ENCODE measurements at regions not wholly inside any gene's neighbourhood (a gene's known extent, or its start where the extent isn't known, plus 50 kb on each side); places are given as distances from the start of the nearest gene placed in this dataset.

DNA sequence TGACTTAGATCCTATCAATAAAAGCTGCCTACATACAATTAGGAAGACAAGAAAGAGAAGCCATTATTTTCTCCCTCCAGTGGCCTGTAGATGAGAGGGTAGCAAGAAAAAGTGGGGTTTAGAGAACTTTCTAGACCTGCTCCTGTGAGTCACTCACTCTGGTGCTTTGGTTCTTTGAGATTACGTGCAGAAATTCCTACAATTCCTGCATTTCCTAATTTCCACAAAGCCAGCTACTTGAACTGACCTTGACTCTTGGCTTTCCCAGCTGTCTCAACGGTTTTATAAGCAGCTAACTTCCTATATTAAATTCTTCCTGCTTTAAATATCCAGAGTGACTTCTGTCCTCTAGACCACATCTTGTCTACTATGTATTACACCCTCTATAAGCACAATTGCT is 899.5 kb upstream of the KLHL29 start:
- H3K4me1 ChIP-seq, result no peaks in the 10 kb centered on the region

DNA sequence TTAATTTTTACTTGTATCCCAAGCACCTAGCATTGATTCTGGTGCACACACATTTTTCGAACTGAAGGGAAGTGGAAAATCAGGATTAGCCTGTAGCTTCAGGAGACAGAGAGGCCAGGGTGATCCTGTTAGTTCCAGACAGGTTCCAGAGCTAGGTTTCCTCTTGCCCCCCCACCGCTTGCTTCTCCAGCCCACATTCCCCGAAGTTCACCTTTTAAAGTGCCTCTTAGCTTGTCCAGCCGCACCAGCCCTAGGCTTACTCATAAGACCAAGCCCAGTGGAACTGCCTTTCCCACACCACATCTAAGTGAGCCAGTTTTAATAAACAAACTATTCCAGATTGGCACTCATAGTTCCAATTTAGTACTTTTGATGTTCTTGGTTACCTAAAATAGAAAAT is 898.6 kb upstream of the KLHL29 start:
- Histone ChIP-seq H3K4me1 (no peaks in the 10 kb centered on the region), H3K4me3 (no peak overlapping the region), H3K4me2 (no peak overlapping the region), H3K27ac (no peak overlapping the region), H4K20me1 (no peaks in the 10 kb centered on the region), H3K9me3 (peaks cover 3% of the 10 kb centered on the region; the same call in 1 of the 2 replicates), H3K36me3 (no peaks in the 10 kb centered on the region), H3K9ac (no peak overlapping the region), H3K27me3 (no peaks in the 10 kb centered on the region)
- no peak for TF ChIP-seq Cebpa-rat (IDR thresholded peaks at IDR 0.05)

More for the DNA sequence above, 899.5 kb upstream of the KLHL29 start:
- no peaks in the 10 kb centered on the region for H3K36me3 ChIP-seq
- peaks cover 3% of the 10 kb centered on the region; the same call in 1 of the 2 replicates for H3K9me3 ChIP-seq
- no peak overlapping the region for H3K27ac ChIP-seq
- no peak for TF ChIP-seq Cebpa-rat (IDR thresholded peaks at IDR 0.05)
- H4K20me1 ChIP-seq, result no peaks in the 10 kb centered on the region
- no peak overlapping the region for H3K9ac ChIP-seq
- H3K4me2 ChIP-seq, result no peak overlapping the region
- H3K4me3 ChIP-seq, result no peak overlapping the region
- no peaks in the 10 kb centered on the region for H3K27me3 ChIP-seq

DNA sequence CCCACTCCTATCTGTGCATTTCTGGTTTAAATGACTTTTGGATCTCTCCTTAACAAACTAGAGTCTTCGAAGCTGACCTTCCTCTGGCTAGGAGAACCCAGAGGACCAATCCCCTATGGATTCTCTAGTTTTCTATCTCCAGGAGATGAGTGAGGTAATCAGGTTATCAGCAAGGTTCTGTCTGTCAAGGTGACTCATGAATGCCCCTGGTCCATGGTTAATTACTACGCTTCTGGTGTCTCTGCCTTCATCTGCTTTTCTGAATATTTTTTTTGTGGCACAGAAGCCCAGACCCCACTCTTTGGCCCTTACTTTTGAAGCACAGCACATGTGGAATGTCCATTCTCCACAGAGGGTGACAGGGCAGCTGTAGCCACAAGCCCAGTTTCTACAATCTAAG is 897.9 kb upstream of the KLHL29 start:
- no peak for TF ChIP-seq Cebpa-rat (IDR thresholded peaks at IDR 0.05)
- Histone ChIP-seq H3K4me3 (no peak overlapping the region), H3K36me3 (no peaks in the 10 kb centered on the region), H3K27ac (no peak overlapping the region), H4K20me1 (no peaks in the 10 kb centered on the region), H3K9ac (no peak overlapping the region), H3K27me3 (no peaks in the 10 kb centered on the region), H3K9me3 (peaks cover 3% of the 10 kb centered on the region; the same call in 1 of the 2 replicates), H3K4me1 (no peaks in the 10 kb centered on the region), H3K4me2 (no peak overlapping the region)

DNA sequence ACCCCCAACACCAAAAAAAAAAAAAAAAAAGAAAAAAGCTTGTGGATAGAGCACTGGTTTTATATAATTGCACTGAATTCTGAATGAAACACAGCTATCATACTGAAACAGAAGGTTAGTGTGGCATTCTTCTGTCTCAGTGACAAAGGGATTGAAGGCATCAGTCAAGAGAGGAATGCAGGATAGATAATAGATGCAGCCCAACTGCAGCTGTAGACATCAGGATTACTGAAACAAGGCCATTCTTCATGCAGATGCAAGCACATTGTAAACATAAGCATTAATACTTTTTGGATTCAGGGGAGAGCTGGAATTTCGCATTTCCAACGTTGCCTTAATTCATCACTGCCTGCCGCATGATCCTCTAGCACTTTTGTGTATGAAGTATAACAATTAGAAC is 897.4 kb upstream of the KLHL29 start:
- Histone ChIP-seq H3K27me3 (no peaks in the 10 kb centered on the region), H3K9ac (no peak overlapping the region), H3K27ac (no peak overlapping the region), H3K4me1 (no peaks in the 10 kb centered on the region), H4K20me1 (no peaks in the 10 kb centered on the region), H3K36me3 (no peaks in the 10 kb centered on the region), H3K4me2 (no peak overlapping the region), H3K4me3 (no peak overlapping the region), H3K9me3 (peaks cover 3% of the 10 kb centered on the region; the same call in 1 of the 2 replicates)
- no peak for TF ChIP-seq Cebpa-rat (IDR thresholded peaks at IDR 0.05)

DNA sequence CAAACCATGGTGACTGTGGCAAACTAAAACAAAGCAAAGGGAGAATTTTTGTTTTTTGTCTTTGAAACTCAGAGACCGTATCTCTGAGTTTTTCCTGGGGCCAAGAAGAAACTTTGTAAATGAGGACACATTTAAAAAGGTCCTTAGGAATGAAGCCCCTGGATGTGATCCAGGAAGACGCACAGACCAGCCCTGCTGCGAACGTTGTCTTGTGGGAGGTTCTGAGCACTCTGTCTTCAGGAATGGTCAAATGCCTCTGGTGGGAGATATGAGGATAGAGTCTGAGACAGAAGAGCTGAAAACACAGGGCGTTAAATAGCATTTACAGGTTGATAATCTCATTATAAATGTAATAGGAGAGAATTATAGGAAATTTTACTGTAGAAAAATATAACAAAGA is 893.5 kb upstream of the KLHL29 start:
- Histone ChIP-seq H3K27me3 (no peaks in the 10 kb centered on the region), H4K20me1 (no peaks in the 10 kb centered on the region), H3K9ac (no peak overlapping the region), H3K27ac (no peak overlapping the region), H3K4me2 (no peak overlapping the region), H3K36me3 (no peaks in the 10 kb centered on the region), H3K9me3 (peaks cover 3% of the 10 kb centered on the region; the same call in 1 of the 2 replicates), H3K4me3 (no peak overlapping the region), H3K4me1 (no peaks in the 10 kb centered on the region)
- no peak for TF ChIP-seq Cebpa-rat (IDR thresholded peaks at IDR 0.05)

DNA sequence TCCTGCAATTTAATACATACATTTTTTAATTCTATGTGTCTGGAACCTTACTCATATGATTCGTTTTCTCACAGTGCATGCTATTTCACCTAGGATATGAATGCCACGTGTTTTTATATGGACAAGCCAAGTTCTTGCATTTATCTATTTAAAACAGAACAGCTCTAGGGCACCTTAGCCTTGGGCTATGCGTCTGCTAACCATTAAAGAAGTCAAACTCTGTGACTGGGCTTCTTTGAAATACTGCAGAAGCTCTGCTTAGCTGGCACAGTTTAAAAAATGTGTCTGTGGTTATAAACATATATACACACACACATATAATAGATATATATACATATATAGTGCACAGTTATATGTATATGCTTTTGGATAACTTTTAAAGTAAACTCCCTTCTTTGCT is 890.8 kb upstream of the KLHL29 start:
- Histone ChIP-seq H3K4me1 (no peaks in the 10 kb centered on the region), H3K4me3 (no peak overlapping the region), H3K9ac (no peak overlapping the region), H3K27me3 (no peaks in the 10 kb centered on the region), H3K9me3 (peaks cover 12% of the 10 kb centered on the region), H4K20me1 (no peaks in the 10 kb centered on the region), H3K27ac (no peak overlapping the region), H3K4me2 (no peak overlapping the region), H3K36me3 (no peaks in the 10 kb centered on the region)
- no peak for TF ChIP-seq Cebpa-rat (IDR thresholded peaks at IDR 0.05)

DNA sequence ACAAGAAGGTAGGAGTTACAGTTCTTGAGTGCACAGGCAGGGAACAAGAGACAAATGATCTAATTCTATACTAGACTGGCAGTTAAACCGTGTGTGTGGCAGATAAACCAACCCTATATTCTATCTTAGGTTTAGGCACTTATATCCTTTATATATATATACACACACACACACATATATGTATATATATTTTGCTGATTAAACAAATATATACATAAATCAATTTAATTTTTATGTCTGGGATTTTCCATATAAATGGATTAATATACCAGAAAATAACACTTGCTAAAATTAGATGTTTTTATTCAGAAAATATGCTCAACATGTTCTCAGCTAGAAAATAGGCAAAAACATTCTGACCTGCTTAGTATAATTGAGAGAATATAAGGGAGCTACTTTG is 887.9 kb upstream of the KLHL29 start:
- H3K27me3 ChIP-seq, result no peaks in the 10 kb centered on the region
- no peak overlapping the region for H3K27ac ChIP-seq
- no peaks in the 10 kb centered on the region for H3K36me3 ChIP-seq
- no peak for TF ChIP-seq Cebpa-rat (IDR thresholded peaks at IDR 0.05)
- H3K4me2 ChIP-seq, result no peak overlapping the region
- no peaks in the 10 kb centered on the region for H3K4me1 ChIP-seq
- no peak overlapping the region for H3K9ac ChIP-seq
- no peak overlapping the region for H3K4me3 ChIP-seq
- no peaks in the 10 kb centered on the region for H4K20me1 ChIP-seq
- H3K9me3 ChIP-seq, result peaks cover 9% of the 10 kb centered on the region

DNA sequence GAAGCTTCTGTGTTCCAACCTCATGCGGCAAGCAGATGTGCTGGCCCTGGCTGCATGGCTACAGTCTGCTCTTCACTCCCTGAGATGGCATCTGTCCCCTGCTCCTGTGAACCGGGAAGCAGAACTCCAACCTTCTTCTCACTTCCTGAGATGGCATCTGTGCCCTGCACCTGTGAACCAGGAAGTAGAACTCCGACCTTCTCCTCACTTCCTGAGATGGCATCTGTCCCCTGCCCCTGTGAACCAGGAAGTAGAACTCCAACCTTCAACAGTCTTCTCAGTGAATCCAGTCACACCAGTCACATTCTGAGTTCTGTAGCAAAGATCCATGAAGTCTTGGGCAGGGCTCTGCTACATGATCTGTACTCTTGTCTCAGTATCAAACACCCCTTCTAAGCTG is 887.2 kb upstream of the KLHL29 start:
- no peak for TF ChIP-seq Cebpa-rat (IDR thresholded peaks at IDR 0.05)
- Histone ChIP-seq H3K27ac (no peak overlapping the region), H3K4me3 (no peak overlapping the region), H3K4me2 (no peak overlapping the region), H3K9me3 (peaks cover 9% of the 10 kb centered on the region), H3K36me3 (no peaks in the 10 kb centered on the region), H4K20me1 (no peaks in the 10 kb centered on the region), H3K4me1 (no peaks in the 10 kb centered on the region), H3K27me3 (no peaks in the 10 kb centered on the region), H3K9ac (no peak overlapping the region)

DNA sequence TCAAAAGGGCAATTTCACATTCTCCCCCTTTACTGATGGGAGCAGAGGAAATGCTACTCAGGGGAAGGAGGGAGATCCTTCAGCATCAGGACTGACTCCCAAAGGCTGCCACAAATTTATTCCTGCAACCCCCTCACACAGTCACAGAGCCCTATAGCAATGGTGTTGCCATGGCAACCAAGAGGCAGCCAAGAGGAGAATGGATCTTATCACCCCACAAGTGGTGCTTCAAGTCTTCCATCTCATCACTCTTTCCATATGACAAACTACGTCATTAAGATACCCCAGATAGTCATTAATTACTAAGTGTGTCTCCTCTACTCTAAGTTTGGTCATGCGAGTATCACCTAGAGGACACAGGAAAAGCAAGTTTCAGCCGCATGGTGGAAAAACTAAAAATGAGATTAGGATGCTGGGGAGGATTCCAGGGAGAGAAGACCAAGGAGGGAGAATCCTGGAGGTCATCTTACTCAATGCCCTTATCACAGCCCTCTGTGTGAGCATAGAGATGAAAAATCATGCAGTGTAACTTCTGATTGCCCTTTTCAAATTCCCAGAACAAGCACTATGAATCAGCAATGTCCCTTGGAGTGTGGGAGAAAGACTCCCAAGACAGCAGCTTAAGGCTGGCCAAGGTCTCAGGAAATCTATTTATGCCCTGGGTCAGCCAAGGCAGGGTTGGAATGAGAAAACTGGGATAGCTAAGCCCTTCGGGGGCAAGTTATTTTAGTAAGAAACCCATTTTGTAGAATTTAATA is 885.7 kb upstream of the KLHL29 start:
- no peak overlapping the region for H3K4me3 ChIP-seq
- H3K27me3 ChIP-seq, result no peaks in the 10 kb centered on the region
- H3K27ac ChIP-seq, result no peak overlapping the region
- H3K9me3 ChIP-seq, result peaks cover 9% of the 10 kb centered on the region
- no peaks in the 10 kb centered on the region for H3K36me3 ChIP-seq
- no peaks in the 10 kb centered on the region for H3K4me1 ChIP-seq
- H3K9ac ChIP-seq, result no peak overlapping the region
- no peak overlapping the region for H3K4me2 ChIP-seq
- no peak for TF ChIP-seq Cebpa-rat (IDR thresholded peaks at IDR 0.05)
- no peaks in the 10 kb centered on the region for H4K20me1 ChIP-seq

DNA sequence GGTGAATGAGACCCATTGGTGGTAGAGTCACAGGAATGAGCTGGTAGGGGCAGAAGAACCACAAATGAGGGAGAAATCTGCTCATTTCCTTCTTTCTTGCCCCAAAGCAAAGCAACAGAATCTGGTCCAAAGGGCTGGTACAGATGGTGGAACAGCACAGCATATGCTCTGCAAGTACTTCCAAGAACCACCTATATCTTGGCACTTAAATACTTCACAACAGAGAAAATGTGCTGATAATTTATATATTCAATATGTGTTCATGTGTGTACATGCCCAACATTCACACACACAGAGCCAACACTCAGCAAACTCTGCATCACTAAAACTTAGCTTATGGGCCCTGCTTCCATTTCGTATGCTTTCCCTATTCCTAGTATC is 884.4 kb upstream of the KLHL29 start:
- no peak overlapping the region for H3K27ac ChIP-seq
- H3K4me1 ChIP-seq, result no peaks in the 10 kb centered on the region
- no peak overlapping the region for H3K4me2 ChIP-seq
- no peaks in the 10 kb centered on the region for H3K36me3 ChIP-seq
- no peaks in the 10 kb centered on the region for H4K20me1 ChIP-seq
- peaks cover 9% of the 10 kb centered on the region for H3K9me3 ChIP-seq
- no peak for TF ChIP-seq Cebpa-rat (IDR thresholded peaks at IDR 0.05)
- H3K9ac ChIP-seq, result no peak overlapping the region
- H3K27me3 ChIP-seq, result no peaks in the 10 kb centered on the region
- H3K4me3 ChIP-seq, result no peak overlapping the region

DNA sequence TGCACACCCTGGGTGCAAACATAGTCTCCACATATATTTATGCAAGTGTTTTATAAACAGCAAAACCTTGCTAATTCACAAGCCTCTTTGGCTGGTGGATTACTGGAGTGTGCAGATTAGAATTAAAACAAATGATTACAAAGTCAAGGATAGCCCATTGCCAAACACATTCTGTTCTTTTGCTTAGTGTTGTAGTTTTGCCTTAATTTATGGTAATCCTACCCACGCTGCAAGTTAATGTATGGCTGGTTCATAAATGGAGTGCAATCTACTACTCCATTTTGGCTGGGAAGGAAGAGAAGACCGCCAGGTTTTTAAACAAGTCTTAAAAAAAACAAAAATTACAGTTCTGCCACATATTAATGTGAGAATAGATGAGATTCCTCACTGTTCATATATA is 883.1 kb upstream of the KLHL29 start:
- no peaks in the 10 kb centered on the region for H3K27me3 ChIP-seq
- no peaks in the 10 kb centered on the region for H3K4me1 ChIP-seq
- no peak overlapping the region for H3K4me3 ChIP-seq
- H3K27ac ChIP-seq, result no peak overlapping the region
- no peak overlapping the region for H3K4me2 ChIP-seq
- peaks cover 9% of the 10 kb centered on the region for H3K9me3 ChIP-seq
- H4K20me1 ChIP-seq, result no peaks in the 10 kb centered on the region
- TF ChIP-seq Cebpa-rat (IDR thresholded peaks at IDR 0.05), result no peak
- H3K9ac ChIP-seq, result no peak overlapping the region
- no peaks in the 10 kb centered on the region for H3K36me3 ChIP-seq

All from BLaER1 (cell line).